GM19324 (cell line): ENCODE measurements at regions not wholly inside any gene's neighbourhood (a gene's known extent, or its start where the extent isn't known, plus 50 kb on each side); places are given as distances from the start of the nearest gene placed in this dataset.

Experiments used
- ATAC-seq: cut with Tn5 transposase; IDR thresholded peaks from one replicate; pipeline ENCODE4 v1.9.1; 2021; ENCODE audit warnings: mild to moderate bottlenecking, moderate library complexity; ENCODE audit not compliant: unreplicated experiment, low FRiP score

DNA sequence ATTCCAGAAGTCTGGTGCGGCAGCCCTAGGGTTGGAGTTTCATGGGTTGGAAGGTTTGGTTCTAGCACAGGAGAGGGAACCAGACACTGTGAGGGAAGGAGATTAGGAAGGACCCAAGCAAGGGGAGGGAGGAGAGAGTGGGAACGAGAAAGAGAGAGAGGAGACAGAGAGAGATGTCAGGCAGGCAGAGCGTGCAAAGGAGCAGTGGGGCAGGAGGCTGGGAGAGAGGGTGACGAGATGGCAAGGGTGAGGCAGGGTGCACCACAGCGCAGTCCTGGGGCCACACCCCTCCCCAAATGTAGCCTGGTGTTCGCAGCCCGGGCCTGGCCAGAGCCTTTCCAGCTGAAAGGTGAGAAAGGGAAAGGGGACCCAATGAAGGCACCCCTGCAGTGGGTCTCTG is 162.9 kb upstream of the TLE3 start:
- no peak for ATAC-seq

DNA sequence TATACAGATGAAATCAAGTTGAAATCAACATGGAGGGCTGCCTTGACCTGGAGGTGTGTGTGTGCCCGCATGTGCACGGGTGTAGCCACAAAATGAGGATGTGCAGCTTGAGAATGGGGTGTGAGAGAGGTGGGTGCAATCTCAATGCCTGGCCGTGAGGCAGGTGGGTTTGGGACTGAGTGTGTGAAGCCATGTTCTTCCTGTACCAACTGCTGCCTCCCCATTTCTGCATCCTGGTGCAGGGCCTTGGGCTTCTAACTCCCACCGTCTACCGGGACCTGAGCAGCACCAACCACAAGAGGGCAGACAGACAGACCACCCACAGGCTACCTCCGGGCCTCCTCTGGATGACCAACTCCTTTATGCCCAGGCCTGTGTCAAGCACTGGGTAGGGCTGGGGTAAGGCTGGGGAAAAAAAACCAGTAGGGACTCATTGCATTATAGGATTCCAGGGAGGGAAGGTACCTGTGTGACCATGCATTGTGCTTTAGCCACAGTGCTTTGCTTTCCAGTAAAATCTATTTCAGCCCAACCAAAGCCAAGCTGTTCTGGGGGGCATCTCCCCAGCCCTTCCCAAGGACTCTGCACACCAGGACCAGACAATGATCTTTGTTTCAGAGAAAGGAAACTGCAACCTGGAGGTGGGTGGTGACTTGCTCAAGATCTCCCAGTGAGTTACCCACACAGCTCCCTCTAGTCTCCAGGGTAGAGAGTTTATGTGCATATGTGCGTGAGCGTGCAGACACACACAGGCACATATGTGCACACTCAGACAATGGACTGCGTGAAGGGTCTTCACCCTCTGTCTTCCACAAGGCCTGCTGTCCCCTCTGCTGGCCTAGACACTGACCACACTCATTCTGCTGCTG is 162.2 kb upstream of the TLE3 start:
- no peak for ATAC-seq

DNA sequence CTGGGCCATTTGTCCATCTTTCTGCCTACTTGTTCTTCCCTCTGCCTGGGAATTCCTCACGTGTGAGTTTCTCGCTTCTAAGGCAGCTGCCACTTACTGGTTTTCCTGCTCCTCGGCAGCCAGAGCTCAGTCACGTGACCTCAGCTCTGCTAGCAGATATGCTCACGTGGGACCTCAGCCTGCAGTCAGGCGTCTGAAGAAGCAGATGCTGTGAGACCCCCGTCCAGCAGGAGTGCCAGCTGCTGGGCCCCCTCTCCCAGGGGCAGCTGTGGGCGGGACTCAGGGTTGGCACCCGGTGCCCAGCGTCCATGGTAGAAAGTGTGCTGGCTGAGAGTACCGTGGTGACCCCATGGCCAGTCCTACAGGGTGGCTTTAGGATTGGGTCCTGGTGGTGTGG is 161.3 kb upstream of the TLE3 start:
- no peak for ATAC-seq

DNA sequence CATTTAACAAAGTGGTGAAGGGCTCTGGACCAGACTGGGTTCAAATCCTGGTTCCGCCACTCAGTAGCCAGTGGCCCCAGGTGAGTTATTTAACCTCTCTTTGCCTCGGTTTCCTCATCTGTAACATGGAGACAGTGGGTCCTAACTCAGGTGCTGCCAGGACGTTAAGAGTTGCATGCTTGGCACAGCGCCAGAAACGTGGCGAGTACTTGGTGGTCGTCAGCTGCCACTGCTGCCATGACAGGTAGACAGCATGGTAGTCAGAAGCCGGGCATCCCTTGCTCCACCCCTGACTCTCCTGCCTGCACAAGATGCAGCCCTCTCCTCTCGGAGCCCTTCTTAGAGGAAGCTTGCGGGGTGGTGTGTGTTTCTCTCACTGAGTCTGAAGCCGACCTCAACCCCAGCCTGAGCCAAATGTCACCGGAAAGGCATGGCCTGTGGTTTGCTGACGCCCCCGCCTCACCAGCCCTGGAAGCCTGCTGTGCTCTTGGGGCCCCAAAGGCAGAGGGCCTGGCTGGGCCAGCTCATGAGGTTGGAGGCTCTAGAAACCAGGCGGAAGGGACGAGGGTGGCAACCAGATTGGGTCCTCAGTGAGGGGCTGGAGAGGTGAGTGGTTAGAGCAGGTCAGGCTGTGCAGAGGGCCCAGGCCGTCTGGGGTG is 160.8 kb upstream of the TLE3 start:
- ATAC-seq: no peak

DNA sequence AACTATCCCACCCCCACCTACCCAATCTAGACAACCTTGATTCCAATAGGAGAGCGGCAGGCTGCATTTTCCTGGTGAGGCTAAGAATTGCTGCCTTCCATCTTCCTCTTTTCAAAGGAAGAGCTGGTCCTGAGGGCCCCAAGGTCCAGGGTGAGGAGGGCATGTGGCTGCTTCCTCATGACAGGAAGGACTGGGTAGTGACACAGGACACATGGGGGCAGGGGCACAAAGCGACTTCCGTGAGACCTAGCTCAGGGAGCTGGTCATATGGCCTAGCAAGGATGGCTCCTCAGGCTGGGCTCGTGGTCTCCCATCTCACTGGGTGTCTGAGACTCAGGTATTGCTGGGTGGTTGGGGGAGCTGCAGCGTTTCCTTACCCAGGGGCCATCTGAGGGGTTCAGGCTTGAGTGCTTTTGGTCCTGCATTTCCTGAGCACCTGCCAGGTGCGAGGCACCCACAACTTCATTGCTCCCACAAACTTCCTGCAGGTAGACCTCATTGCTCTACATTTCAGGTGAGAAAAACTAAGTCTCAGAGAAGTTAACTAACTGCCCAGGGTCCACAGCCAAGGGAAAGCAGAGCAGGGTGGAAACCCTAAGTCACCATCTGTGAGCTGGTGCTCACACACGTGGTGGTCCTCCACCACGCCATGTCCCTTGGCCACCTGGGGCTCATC is 160.0 kb upstream of the TLE3 start:
- no peak for ATAC-seq

DNA sequence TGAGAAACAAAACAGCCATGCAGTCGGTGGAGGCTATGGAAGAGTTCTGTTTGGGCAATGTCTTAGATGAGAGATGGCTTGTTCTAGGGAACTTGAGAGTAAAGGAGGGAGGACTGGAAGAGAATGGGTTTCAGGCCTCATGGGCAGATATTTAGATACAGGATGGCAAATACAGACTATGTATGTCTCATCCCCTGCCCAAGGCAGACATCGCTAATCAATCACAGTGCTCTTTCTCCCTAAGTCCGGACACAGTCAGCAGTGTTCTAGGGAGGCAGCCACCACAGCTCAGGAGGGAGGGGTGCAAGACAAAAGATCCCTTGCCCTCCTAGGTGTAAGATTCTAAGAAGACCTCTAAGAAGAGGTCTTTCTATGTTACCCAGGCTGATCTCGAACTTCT is 159.3 kb upstream of the TLE3 start:
- no peak for ATAC-seq

DNA sequence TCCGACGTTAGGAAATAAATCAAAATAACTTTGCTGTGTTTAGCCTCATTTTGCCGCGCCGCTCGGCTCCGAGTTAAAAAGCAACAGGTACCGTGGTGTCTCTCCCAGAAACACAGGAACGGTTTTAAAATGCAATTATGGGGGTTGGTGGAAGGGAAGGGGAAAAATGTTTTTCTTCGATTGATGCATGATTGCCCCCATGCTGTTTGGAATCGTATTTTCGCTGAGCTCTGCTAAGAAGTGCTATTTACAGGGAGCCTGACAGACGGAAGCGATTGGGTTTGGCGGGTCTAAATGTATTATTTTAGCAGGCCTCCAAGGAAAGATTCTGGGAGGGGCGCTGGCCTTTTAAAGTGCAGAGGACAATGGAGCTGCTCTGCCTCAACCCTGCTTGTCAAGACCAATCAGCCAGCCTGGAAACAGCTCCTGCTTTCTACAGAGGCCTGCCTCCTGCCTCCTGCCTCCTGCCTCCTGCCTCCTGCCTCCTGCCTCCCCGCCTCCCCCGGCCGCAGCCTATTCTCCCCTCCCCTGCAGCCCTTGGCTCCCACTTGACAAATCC is 156.7 kb upstream of the TLE3 start:
- no peak for ATAC-seq

DNA sequence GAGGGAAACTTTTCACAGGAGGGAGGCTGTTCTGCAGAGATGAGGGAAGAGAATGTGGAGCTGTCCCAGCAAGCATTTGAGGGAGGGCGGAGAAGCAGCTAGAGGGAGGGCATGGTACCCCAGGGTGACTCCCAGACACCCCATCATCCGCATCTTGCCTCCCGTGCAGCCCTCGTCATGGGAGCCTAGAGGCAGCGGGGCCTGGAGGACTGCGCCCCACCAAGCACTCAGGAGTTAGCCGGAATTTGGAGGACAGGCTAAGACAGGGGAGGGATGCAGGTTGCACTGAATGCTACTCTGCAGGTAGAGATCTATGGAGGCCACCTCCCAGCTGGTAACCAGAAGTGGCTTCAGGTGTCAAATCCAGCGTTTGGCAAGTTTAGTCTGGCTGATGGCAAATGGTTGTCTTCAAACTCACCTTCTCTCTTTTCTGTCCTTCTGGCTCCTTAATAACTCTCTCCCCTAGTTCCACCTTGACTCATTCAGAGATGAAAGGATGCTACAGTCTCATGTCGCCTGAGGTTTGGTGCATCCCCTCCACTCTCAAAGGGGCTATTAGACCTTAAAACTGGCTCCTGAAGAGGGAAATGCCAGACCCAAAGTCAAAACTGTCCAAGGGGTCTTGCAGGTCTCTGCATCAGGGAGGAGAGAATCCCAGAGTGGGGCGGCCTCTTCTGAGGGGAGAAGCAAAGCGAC is 155.9 kb upstream of the TLE3 start:
- no peak for ATAC-seq

DNA sequence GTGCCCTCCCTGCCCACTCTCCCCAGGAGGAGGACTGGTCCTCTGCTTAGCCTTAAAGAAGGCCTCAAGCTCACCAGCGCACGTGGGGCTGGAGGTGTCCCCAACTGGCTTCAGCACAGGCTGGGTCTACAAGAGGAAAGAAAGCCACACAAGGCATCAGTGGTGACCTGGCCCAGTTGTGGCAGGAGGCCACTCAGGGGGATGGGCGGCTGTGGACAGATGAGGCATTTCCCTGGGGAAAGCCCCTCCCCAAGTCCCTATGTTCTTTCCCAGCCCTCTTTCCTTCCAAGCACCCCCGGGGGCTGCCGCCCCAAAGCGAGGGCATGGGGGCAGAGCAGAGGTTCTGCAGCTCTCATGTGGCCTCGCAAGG is 155.2 kb upstream of the TLE3 start:
- no peak for ATAC-seq

DNA sequence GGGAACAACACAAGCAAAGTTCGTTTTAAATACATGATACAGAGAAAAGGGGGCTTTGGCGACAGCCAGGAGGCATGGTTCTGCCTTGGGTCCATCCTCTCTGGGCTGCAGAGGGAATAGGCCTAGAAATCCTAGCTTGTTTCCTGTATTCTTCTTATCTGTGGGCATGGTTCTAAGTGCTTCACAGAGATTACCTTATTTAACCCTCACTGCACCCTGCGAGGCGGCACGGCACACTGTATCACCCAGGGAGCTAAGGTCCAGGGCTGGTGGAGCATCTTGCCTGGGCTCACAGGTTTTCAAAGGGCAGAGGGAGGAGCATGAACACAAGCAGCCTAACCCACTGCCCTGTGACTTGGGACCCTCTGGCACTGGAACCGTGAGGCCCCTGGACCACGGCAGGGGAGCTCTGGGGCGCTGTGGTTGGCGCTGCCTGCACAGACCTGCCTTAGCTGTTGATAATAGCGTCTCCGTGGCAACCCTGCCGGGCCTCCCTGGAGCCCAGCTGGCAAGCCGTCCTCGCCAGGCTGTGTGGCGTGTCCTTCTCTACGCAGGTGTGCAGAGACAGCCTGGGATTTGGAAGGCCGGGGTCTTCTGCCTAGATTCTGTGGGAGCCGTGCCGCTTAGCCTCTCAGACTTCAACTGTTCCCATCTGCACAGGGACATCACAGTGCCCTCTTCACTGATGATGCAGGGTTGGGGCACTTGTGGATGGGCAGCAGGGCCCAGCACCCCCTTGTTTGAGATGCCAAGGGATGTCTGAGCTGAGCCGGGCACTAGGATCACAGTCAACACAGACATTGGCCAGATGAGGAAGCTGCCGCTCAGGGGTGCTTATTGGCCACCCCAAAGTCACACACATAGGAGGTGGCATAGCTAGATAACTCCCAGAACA is 154.6 kb upstream of the TLE3 start:
- no peak for ATAC-seq

DNA sequence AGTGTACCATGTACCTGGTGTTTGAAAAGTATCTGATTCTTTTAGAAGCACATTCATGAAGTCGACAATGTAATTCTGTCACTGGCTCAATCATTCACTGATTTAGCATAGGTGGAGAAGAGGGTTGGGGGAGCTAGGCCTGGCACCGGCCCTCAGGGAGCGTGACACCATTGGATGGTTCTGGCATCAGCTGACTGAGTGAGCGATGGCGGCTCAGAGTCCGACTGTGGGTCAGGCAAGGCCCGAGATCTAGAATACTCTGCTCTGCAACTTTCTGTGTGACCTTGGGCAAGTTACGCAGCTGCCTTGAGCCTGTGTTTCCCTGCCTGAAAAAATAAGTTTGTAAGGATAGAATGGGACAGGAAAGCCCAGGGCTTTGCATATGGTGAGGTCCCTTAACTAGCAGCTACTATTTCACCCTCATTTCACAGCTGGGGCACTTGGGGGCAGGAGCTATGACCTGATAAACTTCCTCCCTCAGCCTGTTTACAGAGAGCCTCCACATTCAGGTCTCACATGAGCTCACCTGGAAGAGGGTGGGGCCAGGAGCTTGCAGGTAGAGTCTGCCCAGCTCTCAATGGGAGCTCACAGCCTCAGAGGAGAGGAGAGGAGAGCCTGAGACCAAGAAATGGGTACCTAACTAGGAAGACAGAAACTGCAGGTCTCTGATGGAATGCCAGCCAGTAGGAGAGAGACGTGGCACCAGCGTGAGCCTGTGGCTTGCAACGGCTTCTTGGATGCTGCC is 153.7 kb upstream of the TLE3 start:
- ATAC-seq: no peak

DNA sequence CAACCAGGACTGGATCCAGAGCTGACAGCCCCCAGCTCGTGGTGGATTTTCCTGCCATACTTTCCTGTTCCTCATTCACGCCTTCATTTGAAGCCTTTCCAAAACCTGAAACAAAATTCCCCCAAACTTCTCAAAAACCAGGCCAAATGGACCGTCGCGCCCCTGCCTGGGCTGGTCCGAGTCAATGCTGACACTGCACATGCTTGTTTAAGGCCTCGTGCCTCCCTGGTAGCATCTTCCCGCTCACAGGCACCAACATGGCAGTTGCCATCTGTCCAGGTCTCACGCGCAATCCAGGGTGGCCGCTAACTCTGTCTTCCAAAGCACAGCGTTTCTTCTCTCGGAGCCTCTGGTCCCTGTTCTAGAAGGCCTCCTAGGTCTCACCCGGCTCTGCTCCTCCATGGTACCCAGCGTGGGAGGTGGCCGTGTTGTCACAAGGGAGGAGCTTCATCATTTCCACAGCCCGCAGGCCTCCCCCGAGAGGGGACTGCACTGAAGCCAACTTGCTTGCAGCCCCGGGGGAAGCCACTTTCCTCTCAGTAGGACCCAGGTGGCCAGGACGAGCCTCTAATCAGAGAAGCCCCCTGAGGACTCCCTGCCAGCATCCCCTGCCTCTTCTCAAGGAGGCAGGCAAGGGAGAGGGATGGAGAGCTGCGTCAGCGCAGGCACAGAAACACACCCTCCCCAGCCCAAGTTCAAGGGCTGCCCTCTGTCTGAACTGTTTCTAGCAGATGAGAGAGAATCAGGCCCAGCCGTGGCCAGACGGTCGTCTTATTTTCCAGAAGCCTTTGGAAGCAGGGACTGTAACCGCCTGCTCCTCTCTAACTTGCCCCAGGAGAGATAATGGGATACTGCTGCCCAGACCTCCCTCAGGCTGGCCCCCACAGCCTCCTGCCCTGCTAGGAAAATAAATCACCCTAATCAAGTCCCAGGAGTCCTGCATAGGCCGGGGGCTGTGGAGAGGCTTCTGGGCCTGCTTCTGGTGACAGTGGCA is 152.8 kb upstream of the TLE3 start:
- ATAC-seq: no peak

DNA sequence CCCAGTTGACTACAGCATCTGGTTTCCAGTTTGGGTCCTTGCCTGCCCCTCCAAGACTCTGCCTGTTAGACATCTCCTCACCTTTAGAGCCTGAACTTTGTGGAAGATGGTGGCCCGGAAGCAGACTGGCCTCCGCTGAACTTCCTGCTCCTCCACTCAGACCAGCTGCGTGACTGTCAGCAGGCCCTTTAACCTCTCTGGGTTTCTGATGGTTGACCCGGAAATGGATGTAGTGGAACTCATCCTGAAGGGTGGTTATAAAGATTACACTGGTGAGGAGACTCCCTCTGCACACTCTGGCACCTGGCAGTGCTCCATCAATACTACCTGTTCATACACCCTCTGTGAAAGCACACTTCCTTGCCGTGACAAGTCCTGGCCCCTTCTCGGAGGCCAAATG is 151.9 kb upstream of the TLE3 start:
- ATAC-seq: no peak

DNA sequence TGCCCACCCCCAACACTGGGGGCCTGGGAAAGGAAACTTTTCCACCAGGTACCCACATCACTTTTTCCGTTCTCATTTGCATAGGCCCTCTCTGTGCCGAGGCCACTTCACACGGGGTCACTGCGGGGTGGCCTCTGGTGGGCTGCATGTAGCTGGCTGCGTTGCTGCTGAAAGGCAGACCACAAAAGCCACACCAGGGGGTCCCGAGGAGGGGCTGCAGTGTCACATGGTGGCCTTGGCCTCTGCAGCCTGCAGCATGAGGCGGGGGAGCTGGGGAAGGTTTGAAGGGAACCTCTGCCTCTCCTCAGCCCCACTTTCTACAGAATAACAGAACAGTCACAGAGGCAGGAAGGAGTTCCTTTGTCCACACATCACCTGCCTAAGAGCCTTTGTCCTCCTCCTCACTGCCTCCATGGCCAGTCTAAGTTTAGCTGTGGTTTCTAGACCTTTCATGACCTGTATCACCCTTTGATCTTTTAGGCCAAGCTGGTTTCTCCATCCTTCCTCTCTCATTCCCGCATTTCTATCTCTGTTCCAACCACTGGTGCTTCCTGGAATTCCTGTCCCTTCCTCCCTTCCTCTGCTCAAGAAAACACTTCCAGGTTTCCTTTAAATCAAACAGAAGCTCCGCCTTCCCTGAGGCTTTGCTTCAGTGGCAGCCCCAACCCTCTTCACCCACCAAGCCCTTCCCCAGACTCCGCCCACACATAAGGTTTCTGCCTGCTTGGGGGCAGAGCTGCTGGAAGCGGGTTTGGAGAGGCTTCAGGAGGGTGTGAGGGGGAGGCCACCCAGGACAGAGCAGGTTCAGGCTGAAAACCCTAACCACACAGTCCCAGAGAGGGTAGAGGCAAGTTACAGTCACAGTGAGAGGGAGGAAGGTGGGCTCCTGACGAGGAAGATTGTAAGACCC is 150.7 kb upstream of the TLE3 start:
- ATAC-seq: no peak

DNA sequence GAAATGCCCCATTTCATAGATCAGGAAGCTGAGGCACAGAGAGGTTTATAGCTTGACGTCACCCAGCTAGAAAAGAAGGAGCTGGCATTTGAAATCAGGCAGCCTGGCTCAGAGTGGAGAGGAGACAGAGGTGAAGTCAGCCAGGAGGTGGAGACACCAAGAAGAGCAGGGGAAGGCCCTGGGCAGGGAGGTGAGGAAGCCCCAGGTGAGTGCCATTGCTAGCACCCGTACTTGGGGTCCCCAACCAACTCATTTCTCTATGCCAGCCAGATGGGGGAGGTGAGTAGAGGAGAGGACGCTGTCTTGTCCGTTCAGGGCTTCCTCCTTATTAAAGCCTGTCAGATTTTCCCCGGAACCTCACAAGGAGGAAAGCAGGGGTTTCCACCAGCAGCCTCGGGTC is 149.6 kb upstream of the TLE3 start:
- ATAC-seq: no peak

DNA sequence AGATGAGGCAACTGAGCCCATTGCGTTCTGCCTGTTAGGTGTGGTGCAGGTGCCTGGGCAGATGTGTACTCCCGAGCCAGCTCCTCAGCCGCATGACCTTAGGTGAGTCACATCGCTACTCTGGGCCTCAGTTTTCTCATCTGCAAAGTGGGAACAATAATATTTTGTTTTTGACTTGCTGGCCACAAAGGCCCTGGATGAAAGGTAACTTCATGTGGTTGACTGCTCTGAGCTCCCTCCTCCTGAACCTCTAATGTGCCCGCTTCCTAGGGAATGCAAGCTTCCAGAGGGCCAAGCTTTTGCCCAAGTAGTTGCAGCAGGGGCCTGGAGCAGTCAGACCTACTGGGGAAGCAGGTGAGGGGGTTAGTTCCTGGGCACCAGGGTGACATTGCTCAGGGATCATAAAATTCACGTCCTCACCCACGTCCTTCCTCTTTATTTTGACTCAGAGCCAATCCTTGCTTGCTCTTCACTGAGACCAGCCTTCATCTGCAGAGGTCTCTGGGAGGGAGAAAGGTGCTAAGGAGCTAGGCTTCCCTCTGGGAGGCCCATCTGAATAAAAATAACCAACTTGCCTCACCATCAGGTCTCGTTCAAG is 149.0 kb upstream of the TLE3 start:
- no peak for ATAC-seq
